Esophagus muscularis mucosa (tissue), 4 donors: ENCODE measurements at regions not wholly inside any gene's neighbourhood (a gene's known extent, or its start where the extent isn't known, plus 50 kb on each side); places are given as distances from the start of the nearest gene placed in this dataset.

ENCODE experiments used
- DNase-seq: peaks from one replicate; pipeline ENCODE4 v3.0.0-alpha.2; 2017; ENCODE audit errors: extremely low spot score
- H3K27ac ChIP-seq, 4 donors: fragments of 200-600 bp; sonication (generic); replicated peaks in 1 of 4; 1 replicate in 3 of 4; 2 replicates in 1 of 4; pipeline ENCODE4 v1.5.1; 2016 to 2019; ENCODE audit warnings: mild to moderate bottlenecking in 1 of 4
- H3K27me3 ChIP-seq, 4 donors: fragments of 200-600 bp; sonication (generic); one replicate each; pipeline versions ENCODE4 v1.5.1 to v1.6.0; 2016 to 2019
- H3K36me3 ChIP-seq, 4 donors: fragments of 200-600 bp; sonication (generic); one replicate each; pipeline ENCODE4 v1.5.1; 2016 to 2019
- H3K4me1 ChIP-seq, 4 donors: fragments of 200-600 bp; sonication (generic); one replicate each; pipeline ENCODE4 v1.5.1; 2016 to 2019
- H3K4me3 ChIP-seq, 4 donors: fragments of 200-600 bp; sonication (generic); 1 replicate in 2 of 4; 2 replicates in 2 of 4; pipeline ENCODE4 v1.5.1; 2016 to 2019; ENCODE audit warnings: mild to moderate bottlenecking in 4 of 4, moderate library complexity in 1 of 4
- H3K9me3 ChIP-seq, 4 donors: fragments of 200-600 bp; sonication (generic); 1 replicate in 3 of 4; 2 replicates in 1 of 4; pipeline ENCODE4 v1.5.1; 2016 to 2019
- CTCF ChIP-seq, 3 experiments: fragments of 200-600 bp in 2 of 3; fragments of 450-650 bp in 1 of 3; sonication (generic) in 2 of 3; IDR thresholded peaks; one replicate each; pipeline ENCODE4 v1.5.1; 2017 to 2019; ENCODE audit warnings: antibody characterized with exemption in 3 of 3, mild to moderate bottlenecking in 2 of 3, moderate library complexity in 1 of 3
- EP300 ChIP-seq: sonication (generic); formaldehyde crosslinking; IDR thresholded peaks from one replicate; pipeline ENCODE4 v1.6.1; 2017; ENCODE audit warnings: antibody characterized with exemption
- POLR2A ChIP-seq: fragments of 450-650 bp; IDR thresholded peaks from one replicate; pipeline ENCODE4 v1.6.1; 2017; ENCODE audit warnings: antibody characterized with exemption, moderate library complexity, mild to moderate bottlenecking, low read depth
- POLR2AphosphoS5 ChIP-seq, 2 donors: sonication (generic); formaldehyde crosslinking; IDR thresholded peaks; one replicate each; pipeline ENCODE4 v1.6.1; 2017; ENCODE audit warnings: antibody characterized with exemption in 2 of 2
- WGBS: methylation state at CpG from one replicate; pipeline ENCODE4 v1.1.5; 2018; 5-methylcytosine and 5-hydroxymethylcytosine counted together
- intact Hi-C: fragments of 100-400 bp; cut with DNase I; formaldehyde crosslinking; loops from one replicate; pipeline ENCODE4 v1.15.1; 2023

GRCh38 chr2:215779912-215780311, 233.4 kb downstream of the MREG start:
- peaks cover 3 to 75% (median 65%) of the 10 kb centered on the region in 4 donors for H3K4me1 ChIP-seq
- no peaks in the 10 kb centered on the region for H3K27me3 ChIP-seq
- no peaks in the 10 kb centered on the region for H3K9me3 ChIP-seq
- intact Hi-C loops: no loop called here
- H3K4me3 ChIP-seq: no peak overlapping the region
- TF ChIP-seq POLR2AphosphoS5 (IDR thresholded peaks at IDR 0.05) (no peak), CTCF (IDR thresholded peaks at IDR 0.05) (no peak), EP300 (no peak)
- no peak for DNase-seq
- WGBS: 93% methylated on average over 3 of the region's 3 CpGs
- H3K27ac ChIP-seq: peak overlapping the region in 3 of 4 donors; percentile 31 to 73 (median 67)
- H3K36me3 ChIP-seq: no peaks in the 10 kb centered on the region

- no peak for DNase-seq
- no peaks in the 10 kb centered on the region for H3K27me3 ChIP-seq
- H3K36me3 ChIP-seq: no peaks in the 10 kb centered on the region
- H3K27ac ChIP-seq: peak overlapping the region in 1 of 4 donors; percentile 2
- H3K4me1 ChIP-seq: peaks cover 8 to 76% (median 63%) of the 10 kb centered on the region in 4 donors
- 69% methylated on average over 7 of the region's 7 CpGs for WGBS
- TF ChIP-seq EP300: no peak
- no peak for TF ChIP-seq POLR2A
- TF ChIP-seq POLR2AphosphoS5 (IDR thresholded peaks at IDR 0.05): no peak
- no peak for TF ChIP-seq CTCF (IDR thresholded peaks at IDR 0.05)
- H3K9me3 ChIP-seq: no peaks in the 10 kb centered on the region
- intact Hi-C loops: no loop called here
- no peak overlapping the region for H3K4me3 ChIP-seq
Observed at GRCh38 chr2:215777465-215778044, 235.8 kb downstream of the MREG start.

- H3K9me3 ChIP-seq: no peaks in the 10 kb centered on the region
- intact Hi-C loops: no loop called here
- H3K27me3 ChIP-seq: no peaks in the 10 kb centered on the region
- TF ChIP-seq EP300 (no peak), POLR2AphosphoS5 (IDR thresholded peaks at IDR 0.05) (no peak), CTCF (IDR thresholded peaks at IDR 0.05) (no peak), POLR2A (no peak)
- peaks cover 8 to 65% (median 51%) of the 10 kb centered on the region in 4 donors for H3K4me1 ChIP-seq
- no peak overlapping the region for H3K4me3 ChIP-seq
- DNase-seq: no peak
- 52% methylated on average over 4 of the region's 4 CpGs for WGBS
- no peak overlapping the region for H3K27ac ChIP-seq
- H3K36me3 ChIP-seq: no peaks in the 10 kb centered on the region
Observed at GRCh38 chr2:215775106-215775505, 238.2 kb downstream of the MREG start.

GRCh38 chr2:215773728-215774127, 239.6 kb downstream of the MREG start:
- Histone ChIP-seq H3K9me3 (no peaks in the 10 kb centered on the region), H3K36me3 (no peaks in the 10 kb centered on the region), H3K27ac (peak overlapping the region; percentile 65 to 82 (median 80)), H3K4me1 (peaks cover 8 to 62% (median 49%) of the 10 kb centered on the region in 4 donors), H3K4me3 (peak overlapping the region in 1 of 4 donors; percentile 10), H3K27me3 (no peaks in the 10 kb centered on the region)
- TF ChIP-seq CTCF (IDR thresholded peaks at IDR 0.05) (no peak), POLR2AphosphoS5 (IDR thresholded peaks at IDR 0.05) (peak in 1 of 2 donors; percentile 16), POLR2A (no peak)
- DNase-seq: no peak
- intact Hi-C loops: no loop called here
- WGBS: 31% methylated on average over 2 of the region's 2 CpGs
